NCI-H1105 (cell line): ENCODE measurements at regions not wholly inside any gene's neighbourhood (a gene's known extent, or its start where the extent isn't known, plus 50 kb on each side); places are given as distances from the start of the nearest gene placed in this dataset.

Source experiments
- DNase-seq: peaks from one replicate; lab custom pipeline; 2025; lab: John Stamatoyannopoulos, UW

GRCh38 chr14:71675126-71675899 is 256.9 kb upstream of the RGS6 start:
- DNase-seq: no peak

- DNase-seq: no peak
These were observed 256.3 kb upstream of the RGS6 start for GRCh38 chr14:71675900-71676287.

- DNase-seq: no peak
These were observed 251.4 kb upstream of the RGS6 start for GRCh38 chr14:71680736-71681387.

- DNase-seq: no peak
These were observed 249.9 kb upstream of the RGS6 start for GRCh38 chr14:71682337-71682736.

GRCh38 chr14:71684323-71684722 is 247.9 kb upstream of the RGS6 start:
- no peak for DNase-seq

GRCh38 chr14:71686677-71687076 is 245.6 kb upstream of the RGS6 start:
- DNase-seq: no peak

- DNase-seq: no peak
These were observed 244.9 kb upstream of the RGS6 start for GRCh38 chr14:71687166-71687831.

GRCh38 chr14:71688576-71688975 is 243.7 kb upstream of the RGS6 start:
- DNase-seq: no peak

GRCh38 chr14:71690478-71690877 is 241.8 kb upstream of the RGS6 start:
- no peak for DNase-seq

- DNase-seq: no peak
These were observed 239.7 kb upstream of the RGS6 start for GRCh38 chr14:71692496-71692895.

GRCh38 chr14:71693381-71693780 is 238.8 kb upstream of the RGS6 start:
- no peak for DNase-seq

GRCh38 chr14:71694591-71695530 is 237.4 kb upstream of the RGS6 start:
- no peak for DNase-seq

- DNase-seq: no peak
These were observed 236.4 kb upstream of the RGS6 start for GRCh38 chr14:71695611-71696350.

- no peak for DNase-seq
These were observed 234.2 kb upstream of the RGS6 start for GRCh38 chr14:71698027-71698426.

- DNase-seq: no peak
These were observed 233.6 kb upstream of the RGS6 start for GRCh38 chr14:71698673-71699072.

GRCh38 chr14:71701990-71702389 is 230.2 kb upstream of the RGS6 start:
- DNase-seq: no peak

- DNase-seq: no peak
These were observed 229.4 kb upstream of the RGS6 start for GRCh38 chr14:71702786-71703185.

- DNase-seq: peak; percentile 39
These were observed 228.8 kb upstream of the RGS6 start for GRCh38 chr14:71703477-71703876.

- no peak for DNase-seq
These were observed 228.0 kb upstream of the RGS6 start for GRCh38 chr14:71704210-71704609.

- no peak for DNase-seq
These were observed 226.8 kb upstream of the RGS6 start for GRCh38 chr14:71705460-71705859.

- no peak for DNase-seq
These were observed 223.2 kb upstream of the RGS6 start for GRCh38 chr14:71709076-71709475.
